ENCODE measurements at regions not wholly inside any gene's neighbourhood (a gene's known extent, or its start where the extent isn't known, plus 50 kb on each side); places are given as distances from the start of the nearest gene placed in this dataset.

GRCh38 chr20:19960745-19961144, 56.4 kb upstream of the NAA20 start:
- no peak for TF ChIP-seq EP300 (IDR thresholded peaks at IDR 0.05)
- TF ChIP-seq POLR2AphosphoS5 (IDR thresholded peaks at IDR 0.05) = no peak
- no peak for TF ChIP-seq CTCF (IDR thresholded peaks at IDR 0.05)
- TF ChIP-seq POLR2A (IDR thresholded peaks at IDR 0.05) = no peak
- no peak for DNase-seq (ENCODE audit: low spot score in 2 of 2)
- Histone ChIP-seq H3K4me1 (peaks cover 53% of the 10 kb centered on the region), H3K36me3 (peaks cover 51% of the 10 kb centered on the region), H3K27ac (peak overlapping the region; percentile 41), H3K27me3 (no peaks in the 10 kb centered on the region), H3K4me3 (no peak overlapping the region), H3K9me3 (no peaks in the 10 kb centered on the region)
- WGBS = 90% methylated on average over 2 of the region's 2 CpGs

GRCh38 chr20:19961293-19961692, 55.9 kb upstream of the NAA20 start:
- Histone ChIP-seq H3K27ac (peak overlapping the region; percentile 41), H3K4me3 (no peak overlapping the region), H3K27me3 (no peaks in the 10 kb centered on the region), H3K9me3 (no peaks in the 10 kb centered on the region), H3K36me3 (peaks cover 50% of the 10 kb centered on the region), H3K4me1 (peaks cover 53% of the 10 kb centered on the region)
- no peak for DNase-seq (ENCODE audit: low spot score in 2 of 2)
- TF ChIP-seq POLR2A (IDR thresholded peaks at IDR 0.05) = no peak
- TF ChIP-seq EP300 (IDR thresholded peaks at IDR 0.05) = no peak
- no peak for TF ChIP-seq CTCF (IDR thresholded peaks at IDR 0.05)
- no peak for TF ChIP-seq POLR2AphosphoS5 (IDR thresholded peaks at IDR 0.05)
- WGBS = 45% methylated on average over 6 of the region's 6 CpGs

- Histone ChIP-seq H3K9me3 (no peaks in the 10 kb centered on the region), H3K36me3 (peaks cover 37% of the 10 kb centered on the region), H3K27me3 (no peaks in the 10 kb centered on the region), H3K4me3 (no peak overlapping the region), H3K4me1 (peaks cover 45% of the 10 kb centered on the region), H3K27ac (no peak overlapping the region)
- 96% methylated on average over 6 of the region's 6 CpGs for WGBS
- DNase-seq (ENCODE audit: low spot score in 2 of 2) = no peak
- TF ChIP-seq POLR2A (IDR thresholded peaks at IDR 0.05) = no peak
- no peak for TF ChIP-seq POLR2AphosphoS5 (IDR thresholded peaks at IDR 0.05)
- no peak for TF ChIP-seq EP300 (IDR thresholded peaks at IDR 0.05)
- no peak for TF ChIP-seq CTCF (IDR thresholded peaks at IDR 0.05)
These were observed 54.2 kb upstream of the NAA20 start for GRCh38 chr20:19962958-19963357.

GRCh38 chr20:19964289-19965265, 52.6 kb upstream of the NAA20 start:
- Histone ChIP-seq H3K4me1 (peaks cover 54% of the 10 kb centered on the region), H3K9me3 (no peaks in the 10 kb centered on the region), H3K36me3 (peaks cover 25% of the 10 kb centered on the region), H3K4me3 (no peak overlapping the region), H3K27ac (peak overlapping the region; percentile 83), H3K27me3 (no peaks in the 10 kb centered on the region)
- 62% methylated on average over 15 of the region's 15 CpGs for WGBS
- peak; percentile 83 to 84 for DNase-seq (ENCODE audit: low spot score in 2 of 2)
- peak in 2 of 3 donors; percentile 88 to 93 for TF ChIP-seq POLR2AphosphoS5 (IDR thresholded peaks at IDR 0.05)
- TF ChIP-seq CTCF (IDR thresholded peaks at IDR 0.05) = no peak
- TF ChIP-seq EP300 (IDR thresholded peaks at IDR 0.05) = no peak

GRCh38 chr20:19966840-19967239, 50.3 kb upstream of the NAA20 start:
- TF ChIP-seq POLR2AphosphoS5 (IDR thresholded peaks at IDR 0.05) = no peak
- no peak for TF ChIP-seq EP300 (IDR thresholded peaks at IDR 0.05)
- Histone ChIP-seq H3K9me3 (no peaks in the 10 kb centered on the region), H3K4me1 (peaks cover 49% of the 10 kb centered on the region), H3K27me3 (no peaks in the 10 kb centered on the region), H3K27ac (no peak overlapping the region), H3K36me3 (peaks cover 11% of the 10 kb centered on the region), H3K4me3 (no peak overlapping the region)
- no peak for DNase-seq (ENCODE audit: low spot score in 2 of 2)
- WGBS = 38% methylated on average over 1 of the region's 1 CpG
